Right ventricle myocardium superior (tissue), 1 donor: ENCODE measurements at regions not wholly inside any gene's neighbourhood (a gene's known extent, or its start where the extent isn't known, plus 50 kb on each side); places are given as distances from the start of the nearest gene placed in this dataset.

Experiments
- ATAC-seq: fragments of 200-7000 bp; cut with Tn5 transposase; one replicate; pipeline ENCODE4 v1.9.1; 2020; ENCODE audit warnings: mild to moderate bottlenecking; ENCODE audit not compliant: poor library complexity
- DNase-seq: peaks from one replicate; pipeline ENCODE4 v3.0.0-alpha.2; 2020
- intact Hi-C: fragments of 100-400 bp; cut with DNase I; formaldehyde crosslinking; loops from one replicate; pipeline ENCODE4 v1.11.2; 2022
- donor health status: DM: no; HTN: yes; CAD: no; lungs with severe emphysema.

DNA sequence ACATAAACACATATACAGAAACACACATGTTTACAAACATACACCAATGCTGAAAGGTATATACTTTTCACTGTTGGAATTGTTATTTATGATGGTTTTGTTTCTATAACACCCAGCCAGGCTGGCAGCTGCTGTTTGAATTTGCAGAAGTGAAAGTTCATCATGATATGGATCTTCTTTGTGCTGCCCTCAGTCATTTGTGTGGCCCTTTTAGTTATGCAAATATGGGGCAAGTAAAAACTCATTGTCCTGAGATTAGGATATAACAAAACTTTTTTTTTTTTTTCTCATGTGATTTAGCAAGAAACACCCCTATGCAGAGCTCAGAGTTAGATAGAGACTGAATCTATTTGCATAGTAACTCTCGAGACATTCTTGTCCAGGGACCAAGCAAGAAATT lies 714.1 kb downstream of the KCNJ3 start:
- ATAC-seq = no peak
- intact Hi-C loops = no loop called here
- no peak for DNase-seq

DNA sequence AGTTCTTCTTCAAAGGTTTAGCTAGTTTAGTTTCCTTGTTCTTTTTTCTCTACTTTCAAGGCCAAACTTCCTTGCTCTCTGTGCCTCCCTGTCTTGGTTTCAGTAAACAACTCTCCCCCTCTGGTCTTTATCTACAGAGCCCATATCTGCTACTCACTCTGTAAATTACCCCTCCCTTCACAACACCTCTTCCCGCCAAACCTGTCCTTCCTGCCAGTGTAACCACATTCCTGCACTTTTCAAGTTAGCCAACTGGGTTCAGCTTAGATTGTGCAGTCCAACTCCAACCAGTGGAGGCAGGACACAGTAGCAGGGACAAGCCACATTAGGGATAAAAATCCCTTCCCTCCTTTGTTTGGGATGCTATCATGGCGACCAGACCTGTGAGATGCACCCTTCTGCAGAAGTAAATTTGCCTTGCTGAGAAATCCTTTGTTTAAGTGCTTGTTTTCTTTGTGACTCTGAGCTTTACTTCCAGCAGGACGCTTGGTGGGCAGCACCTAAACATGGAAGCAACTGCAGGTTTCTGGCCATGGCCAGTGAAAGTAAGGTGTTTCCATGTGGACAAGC lies 706.0 kb downstream of the KCNJ3 start:
- DNase-seq = no peak
- intact Hi-C loops = no loop called here
- no peak for ATAC-seq

DNA sequence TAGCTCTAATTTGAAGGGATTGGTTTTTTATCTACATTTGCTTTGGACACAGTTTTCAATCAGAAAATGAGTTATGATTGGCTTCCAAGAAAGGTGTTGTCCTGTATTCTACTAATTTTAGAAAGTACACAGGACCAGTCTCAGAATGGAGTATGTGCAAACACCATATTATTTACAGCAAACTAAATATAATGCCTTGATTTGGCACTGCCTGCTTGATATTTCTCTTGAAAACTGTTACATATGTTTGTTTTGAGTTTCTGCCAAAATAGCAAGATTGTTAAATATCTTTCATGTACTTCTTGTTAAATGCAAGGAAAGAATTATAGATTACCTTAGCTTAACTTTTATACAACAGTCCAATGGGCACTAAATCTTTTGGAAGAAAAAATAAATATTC lies 694.9 kb downstream of the KCNJ3 start:
- DNase-seq (no peak), ATAC-seq (no peak)
- intact Hi-C loops = no loop called here

DNA sequence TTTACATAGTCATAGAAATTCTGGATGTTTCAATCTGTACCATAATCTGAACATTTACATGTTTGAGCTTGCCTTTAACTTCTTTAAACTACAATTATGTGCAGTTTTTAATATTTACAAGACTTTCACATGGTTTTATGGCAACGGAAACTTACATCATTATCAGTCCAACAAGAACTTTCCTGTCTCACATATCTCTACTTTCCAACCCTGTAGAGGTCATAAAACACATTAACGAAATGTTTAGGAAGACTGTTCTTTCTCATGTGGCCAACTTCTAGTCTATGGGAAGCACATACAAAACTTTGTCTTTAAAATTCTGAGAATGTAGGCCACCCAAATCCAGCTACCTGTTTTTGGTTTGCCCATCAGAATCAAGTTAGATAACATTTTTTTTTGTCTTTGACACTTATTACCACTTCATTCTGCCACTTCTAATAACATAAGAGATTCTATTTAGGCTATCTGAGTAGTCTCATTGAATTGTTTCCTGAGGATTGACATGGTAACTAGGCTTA lies 693.2 kb downstream of the KCNJ3 start:
- ATAC-seq = no peak
- intact Hi-C loops = no loop called here
- no peak for DNase-seq

DNA sequence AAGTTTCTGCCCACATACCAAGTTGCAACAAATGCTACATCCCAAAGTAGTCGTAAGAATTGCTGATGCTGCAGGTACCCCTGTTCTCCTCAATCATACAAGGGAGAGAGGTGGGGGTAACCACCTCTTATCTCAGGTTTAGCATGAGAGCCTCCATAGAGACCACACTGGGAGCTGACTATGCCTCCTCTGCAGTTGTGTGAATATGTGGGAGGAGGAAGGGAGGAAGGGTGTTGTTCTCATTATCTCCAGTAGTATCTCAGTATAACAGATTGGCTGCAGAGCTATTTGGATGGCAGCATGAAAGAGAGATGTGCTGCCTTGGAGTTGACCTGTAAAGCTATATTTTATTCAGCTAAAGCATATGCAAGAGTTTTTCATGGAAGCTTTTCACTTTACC lies 690.7 kb downstream of the KCNJ3 start:
- DNase-seq = no peak
- ATAC-seq = no peak
- intact Hi-C loops = no loop called here

DNA sequence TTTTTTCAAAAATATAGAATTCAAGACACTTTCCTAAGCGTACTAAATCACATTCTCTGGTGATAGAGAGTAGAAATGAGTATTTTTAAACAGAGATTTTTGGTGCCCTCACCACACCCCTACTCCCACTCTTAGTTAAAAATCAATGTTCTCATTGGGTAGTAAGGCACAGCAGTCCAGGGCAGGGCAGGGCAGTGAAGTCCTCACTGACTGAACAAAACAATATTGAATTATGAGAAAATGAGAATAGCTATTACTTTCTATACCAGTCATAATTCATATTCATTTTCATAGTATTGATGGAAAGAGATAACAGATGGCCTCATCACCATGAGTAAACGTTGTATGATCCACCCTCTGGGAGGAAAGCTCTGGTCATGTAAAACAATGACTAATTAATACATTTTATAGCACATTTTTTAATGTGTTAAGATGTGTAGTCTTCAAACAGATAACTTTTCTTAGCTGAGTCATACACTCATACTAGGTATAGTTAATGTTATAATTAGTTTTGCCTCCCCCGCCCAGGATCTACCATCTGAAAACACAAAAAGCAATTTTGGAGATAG lies 686.1 kb downstream of the KCNJ3 start:
- no peak for ATAC-seq

DNA sequence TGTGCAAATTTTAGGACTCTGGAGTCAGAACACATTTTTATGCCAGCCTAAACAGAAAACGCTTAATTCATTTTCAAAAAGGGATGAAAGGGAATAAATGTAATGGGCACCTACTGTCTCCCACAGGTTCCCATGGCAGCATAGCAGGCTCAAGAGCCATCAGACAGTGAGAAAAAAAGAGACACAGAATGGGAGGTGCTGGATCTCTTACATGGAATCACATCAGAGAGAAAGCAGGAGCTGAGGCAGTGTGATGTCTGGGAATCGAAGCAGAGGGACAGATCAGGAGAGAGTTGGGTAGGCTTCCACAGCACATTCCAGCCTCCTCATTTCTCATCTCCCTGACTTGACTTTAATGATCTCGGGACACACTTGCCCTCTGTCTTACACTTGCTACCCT lies 684.3 kb downstream of the KCNJ3 start:
- ATAC-seq (no peak), DNase-seq (no peak)
- intact Hi-C loops = no loop called here

More for the DNA sequence above, 686.1 kb downstream of the KCNJ3 start:
- DNase-seq = no peak
- intact Hi-C loops = no loop called here

DNA sequence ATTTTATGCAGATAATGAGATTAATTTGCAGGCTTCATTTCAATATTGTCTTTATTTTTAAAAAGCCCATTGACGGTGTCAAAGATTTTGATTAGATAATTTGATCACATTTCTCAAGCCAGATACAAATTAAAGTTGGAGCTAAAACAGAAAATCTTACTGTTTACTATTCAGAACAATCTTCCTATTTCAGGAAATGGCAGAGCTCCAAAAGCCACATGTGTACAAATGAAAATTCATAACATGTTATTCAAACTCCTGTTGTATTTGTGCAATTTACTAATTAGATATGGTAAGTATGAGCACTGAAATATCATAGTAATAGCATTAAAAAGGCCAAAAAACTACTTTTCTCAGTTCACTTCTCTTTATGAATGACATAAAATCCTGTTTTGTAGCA lies 682.9 kb downstream of the KCNJ3 start:
- DNase-seq (no peak), ATAC-seq (no peak)
- intact Hi-C loops = no loop called here

DNA sequence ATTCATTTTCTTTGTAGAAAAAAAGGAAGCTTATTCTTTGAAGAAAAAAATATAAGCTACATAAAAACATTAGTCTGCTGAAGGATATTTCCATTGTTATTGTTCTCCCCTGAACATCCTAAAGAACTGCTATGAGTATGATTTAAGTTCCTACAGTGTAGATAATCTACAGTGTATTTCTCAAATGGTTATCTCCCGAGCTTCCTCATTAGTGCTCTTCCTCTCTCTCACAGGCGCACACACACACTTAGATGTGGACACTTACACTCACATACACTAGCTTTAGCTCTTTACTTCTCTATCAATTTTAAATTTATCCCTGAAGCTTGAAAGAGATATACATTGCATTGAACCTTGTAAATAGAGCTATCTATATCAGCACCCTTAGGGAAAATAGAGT lies 681.0 kb downstream of the KCNJ3 start:
- DNase-seq = no peak
- ATAC-seq = no peak
- intact Hi-C loops = loop anchor here (10.0 kb wide), 1 partner anchor 1815 kb away; no protein-coding TSS in a partner anchor

DNA sequence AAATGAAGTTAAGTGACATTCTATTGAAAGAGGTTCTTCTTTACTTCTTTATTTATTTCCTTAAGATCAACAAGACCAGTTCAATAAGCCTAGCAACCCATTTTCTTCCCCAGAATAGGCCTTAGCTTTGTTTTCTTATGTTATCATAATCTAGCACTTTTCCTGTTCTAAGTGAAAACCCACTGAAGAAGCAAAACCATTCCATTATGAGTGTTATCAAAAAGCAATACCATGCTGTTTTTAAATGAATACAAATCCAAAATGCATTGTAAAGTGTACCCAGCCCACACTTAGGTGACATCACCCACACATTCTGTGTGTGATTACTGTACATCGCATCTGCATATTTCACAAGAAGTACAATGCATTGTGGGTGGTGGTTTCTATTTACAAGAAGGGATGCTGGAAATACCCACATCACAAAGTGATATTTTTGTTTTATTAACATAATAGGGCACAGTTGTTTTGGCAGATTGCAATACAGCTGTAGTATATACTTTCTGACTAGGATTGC lies 679.5 kb downstream of the KCNJ3 start:
- intact Hi-C loops = loop anchor here (10.0 kb wide), 1 partner anchor 1817 kb away; no protein-coding TSS in a partner anchor

DNA sequence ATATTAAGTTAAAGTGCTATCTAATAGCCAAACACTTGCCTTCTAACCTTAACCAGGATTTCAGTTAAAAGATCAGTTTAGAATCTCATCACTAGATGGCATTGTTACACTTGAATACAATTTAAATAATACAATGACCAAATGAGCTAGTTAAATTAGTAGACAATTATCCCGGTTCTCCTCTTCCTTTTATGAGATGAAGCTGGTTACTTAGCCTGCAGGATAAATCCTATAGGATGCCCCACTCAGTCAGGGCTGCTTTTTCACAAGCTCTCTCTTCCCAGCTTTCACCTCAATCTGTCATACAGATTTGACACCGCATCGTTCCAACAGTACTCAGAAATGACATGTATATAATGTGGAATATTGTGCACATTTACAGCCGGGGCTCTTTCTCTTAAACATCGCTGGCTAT lies 678.8 kb downstream of the KCNJ3 start:
- ATAC-seq (no peak), DNase-seq (no peak)
- intact Hi-C loops = loop anchor here (10.0 kb wide), 1 partner anchor 1818 kb away; no protein-coding TSS in a partner anchor

More for the DNA sequence above, 679.5 kb downstream of the KCNJ3 start:
- DNase-seq (no peak), ATAC-seq (no peak)

DNA sequence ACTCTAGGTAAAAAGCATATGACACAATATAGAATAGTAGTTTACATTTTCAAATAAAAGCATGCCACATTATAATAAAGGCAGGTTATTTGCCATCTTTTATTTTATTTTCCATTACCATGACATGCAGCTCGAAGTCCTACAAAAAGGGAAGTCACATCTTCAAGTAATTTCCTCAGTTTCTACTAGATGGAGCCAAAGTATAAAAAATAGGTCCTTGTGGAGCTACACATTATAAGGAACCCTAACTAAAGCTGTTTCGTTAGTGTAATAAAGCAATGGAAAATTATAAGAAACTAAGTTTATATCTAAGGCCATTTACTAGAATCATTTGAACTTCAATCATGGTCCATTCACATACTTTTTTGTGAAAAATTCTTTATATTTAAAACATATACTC lies 674.5 kb downstream of the KCNJ3 start:
- no peak for ATAC-seq
- DNase-seq = no peak
- intact Hi-C loops = loop anchor here (10.0 kb wide), 1 partner anchor 1822 kb away; no protein-coding TSS in a partner anchor

DNA sequence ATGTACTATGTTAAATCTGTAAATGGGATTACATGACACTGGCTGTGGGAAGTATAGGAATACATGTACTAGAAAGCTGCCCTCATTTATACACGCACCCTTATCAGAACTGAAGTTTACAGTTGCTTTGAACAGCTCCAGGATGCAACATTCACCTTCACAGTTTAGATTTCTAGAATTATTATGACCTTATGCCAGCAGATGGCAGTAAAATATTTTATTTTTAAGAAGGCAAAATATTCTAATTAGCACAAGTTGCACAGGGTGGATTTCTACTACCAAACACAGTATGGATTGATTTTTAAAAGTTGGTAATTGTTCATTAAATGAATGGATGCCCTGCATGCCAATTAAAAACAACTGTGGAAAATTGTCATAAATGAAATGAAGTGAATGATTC lies 670.4 kb downstream of the KCNJ3 start:
- intact Hi-C loops = no loop called here
- ATAC-seq (no peak), DNase-seq (no peak)

DNA sequence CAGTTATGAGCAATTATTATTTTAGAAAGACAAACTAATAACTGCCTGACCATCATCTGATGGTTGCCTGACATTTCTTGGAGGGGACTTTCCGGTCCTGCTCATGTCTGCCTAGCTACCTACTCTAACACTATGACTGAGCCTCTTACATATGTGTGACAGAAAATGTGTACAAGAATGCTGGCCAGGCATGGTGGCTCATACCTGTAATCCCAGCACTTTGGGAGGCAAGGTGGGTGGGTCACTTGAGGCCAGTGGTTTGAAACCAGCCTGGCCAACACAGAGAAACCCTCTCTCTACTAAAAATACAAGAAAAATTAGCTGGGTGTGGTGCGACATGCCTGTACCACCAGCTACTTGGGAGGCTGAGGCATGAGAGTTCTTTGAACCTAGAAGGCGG lies 666.3 kb downstream of the KCNJ3 start:
- DNase-seq = no peak
- ATAC-seq = no peak
- intact Hi-C loops = no loop called here

DNA sequence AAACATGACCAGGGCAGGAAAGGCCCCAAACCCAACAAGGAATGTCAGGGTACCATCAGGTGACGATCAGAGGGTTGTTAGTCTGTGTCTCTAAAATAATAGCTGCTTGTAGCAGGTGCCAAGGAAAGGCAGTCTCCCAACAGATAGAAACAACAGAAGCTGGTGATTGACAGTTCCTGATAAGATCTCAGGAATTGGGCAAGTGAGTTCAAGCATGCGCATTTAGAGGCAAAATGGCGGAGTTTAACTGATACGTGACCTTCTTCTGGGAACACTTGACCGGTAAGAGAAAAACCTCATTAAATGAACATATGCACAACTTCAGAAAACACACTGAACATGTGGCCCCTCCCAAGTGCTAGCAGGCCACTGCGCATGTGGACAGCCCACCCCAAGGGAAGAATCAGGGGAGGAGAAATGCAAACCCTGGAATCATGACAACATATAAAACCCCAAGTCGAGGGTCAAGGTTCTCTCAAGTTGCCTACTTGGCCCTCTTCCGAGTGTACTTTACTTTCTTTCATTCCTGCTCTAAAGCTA lies 664.9 kb downstream of the KCNJ3 start:
- intact Hi-C loops = no loop called here
- ATAC-seq = no peak
- DNase-seq = no peak

DNA sequence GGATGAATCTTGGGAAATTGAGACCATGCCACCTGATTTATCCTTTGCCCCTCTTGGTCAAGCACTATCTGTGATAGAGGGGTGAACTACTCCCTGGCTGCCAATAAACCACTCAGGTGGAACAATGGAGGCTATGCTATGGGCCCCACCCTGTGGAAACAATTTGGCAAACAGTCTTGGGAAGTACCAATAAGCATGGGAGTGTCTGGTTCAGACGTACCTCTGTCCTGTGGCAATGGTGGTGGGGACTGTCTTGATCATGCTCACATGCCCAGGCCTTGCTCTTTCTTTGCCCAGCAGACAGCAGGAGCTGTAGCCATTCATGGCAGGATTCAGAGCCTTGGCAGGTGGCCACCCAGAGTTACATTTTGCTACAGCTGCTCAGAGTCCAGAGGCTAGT lies 658.7 kb downstream of the KCNJ3 start:
- ATAC-seq = no peak
- intact Hi-C loops = no loop called here
- no peak for DNase-seq

DNA sequence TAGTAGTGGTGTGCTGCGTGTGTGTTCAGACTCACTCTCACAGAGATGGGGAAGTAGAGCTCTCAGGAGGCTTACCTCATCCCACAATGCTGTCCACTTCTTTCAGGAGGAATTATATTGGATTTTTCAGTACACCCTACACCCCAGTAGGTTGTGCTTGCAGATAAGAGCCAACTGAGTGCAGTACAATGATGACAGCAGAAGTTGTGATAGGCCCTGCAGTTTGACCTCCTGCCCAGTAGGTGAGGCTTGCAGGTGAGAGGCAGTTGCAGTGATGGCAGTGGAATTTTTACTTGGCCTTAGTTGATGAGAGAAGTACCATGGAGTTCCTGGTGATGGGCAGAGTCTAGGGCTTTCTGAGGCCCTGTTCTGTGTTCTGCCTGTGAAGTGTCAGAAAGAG lies 657.8 kb downstream of the KCNJ3 start:
- no peak for ATAC-seq
- no peak for DNase-seq
- intact Hi-C loops = no loop called here

DNA sequence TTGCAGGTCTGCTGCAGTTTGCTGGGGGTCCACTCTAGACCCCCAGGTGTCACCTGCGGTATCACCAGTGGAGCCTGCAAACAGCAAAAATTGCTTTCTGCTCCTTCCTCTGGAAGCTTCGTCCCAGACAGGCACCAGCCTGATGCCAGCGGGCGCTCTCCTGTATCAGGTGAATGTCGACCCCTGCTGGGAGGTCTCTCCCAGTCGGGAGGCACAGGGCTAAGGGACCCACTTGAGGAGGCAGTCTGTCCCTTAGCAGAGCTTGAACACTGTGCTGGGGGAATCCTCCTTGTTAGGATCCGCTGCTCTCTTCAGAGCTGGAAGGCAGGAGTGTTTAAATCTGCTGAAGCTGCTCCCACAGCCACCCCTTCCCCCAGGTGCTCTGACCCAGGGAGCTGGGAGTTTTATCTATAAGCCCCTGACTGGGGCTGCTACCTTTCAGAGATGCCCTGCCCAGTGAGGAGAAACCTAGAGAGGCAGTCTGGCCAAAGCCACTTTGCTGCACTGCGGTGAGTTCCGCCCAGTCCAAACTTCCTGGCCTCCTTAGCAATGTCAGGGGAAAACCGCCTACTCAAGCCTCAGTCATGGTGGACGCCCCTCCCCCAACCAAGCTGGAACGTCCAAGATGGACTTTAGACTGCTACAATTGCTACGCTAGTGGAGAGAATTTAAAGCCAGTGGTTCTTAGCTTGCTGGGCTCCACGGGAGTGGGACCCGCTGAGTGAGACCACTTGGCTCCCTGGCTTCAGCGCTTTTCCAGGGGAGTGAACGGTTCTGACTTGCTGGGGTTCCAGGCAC lies 652.5 kb downstream of the KCNJ3 start:
- intact Hi-C loops = no loop called here
- no peak for DNase-seq
- no peak for ATAC-seq

DNA sequence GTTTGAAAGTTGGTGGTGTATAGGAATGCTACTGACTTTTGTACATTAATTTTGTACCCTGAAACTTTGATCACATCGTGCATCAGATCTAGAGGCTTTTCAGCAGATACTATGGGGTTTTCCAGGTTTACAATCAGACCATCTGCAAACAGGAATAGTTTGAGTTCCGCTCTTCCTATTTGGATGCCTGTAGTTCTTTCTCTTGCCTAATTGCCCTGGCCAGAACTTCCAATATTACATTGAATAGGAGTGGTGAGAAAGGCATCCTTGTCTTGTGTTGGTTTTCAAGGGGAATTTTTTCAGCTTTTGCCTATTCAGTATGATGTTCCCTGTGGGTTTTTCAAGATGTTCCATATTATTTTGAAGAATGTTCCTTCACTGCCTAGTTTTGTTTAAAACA lies 633.5 kb downstream of the KCNJ3 start:
- DNase-seq = no peak
- ATAC-seq = no peak
- intact Hi-C loops = no loop called here
